HG02973 (cell line): ENCODE measurements at regions not wholly inside any gene's neighbourhood (a gene's known extent, or its start where the extent isn't known, plus 50 kb on each side); places are given as distances from the start of the nearest gene placed in this dataset.
"Not testable (repeated sequence)": the region's sequence is repeated elsewhere in the genome, so short reads cannot be mapped to it uniquely, and the experiment has no call there.

Experiments used
- ATAC-seq: cut with Tn5 transposase; IDR thresholded peaks from one replicate; pipeline ENCODE4 v1.9.1; 2021; ENCODE audit warnings: moderate library complexity; ENCODE audit not compliant: unreplicated experiment

DNA sequence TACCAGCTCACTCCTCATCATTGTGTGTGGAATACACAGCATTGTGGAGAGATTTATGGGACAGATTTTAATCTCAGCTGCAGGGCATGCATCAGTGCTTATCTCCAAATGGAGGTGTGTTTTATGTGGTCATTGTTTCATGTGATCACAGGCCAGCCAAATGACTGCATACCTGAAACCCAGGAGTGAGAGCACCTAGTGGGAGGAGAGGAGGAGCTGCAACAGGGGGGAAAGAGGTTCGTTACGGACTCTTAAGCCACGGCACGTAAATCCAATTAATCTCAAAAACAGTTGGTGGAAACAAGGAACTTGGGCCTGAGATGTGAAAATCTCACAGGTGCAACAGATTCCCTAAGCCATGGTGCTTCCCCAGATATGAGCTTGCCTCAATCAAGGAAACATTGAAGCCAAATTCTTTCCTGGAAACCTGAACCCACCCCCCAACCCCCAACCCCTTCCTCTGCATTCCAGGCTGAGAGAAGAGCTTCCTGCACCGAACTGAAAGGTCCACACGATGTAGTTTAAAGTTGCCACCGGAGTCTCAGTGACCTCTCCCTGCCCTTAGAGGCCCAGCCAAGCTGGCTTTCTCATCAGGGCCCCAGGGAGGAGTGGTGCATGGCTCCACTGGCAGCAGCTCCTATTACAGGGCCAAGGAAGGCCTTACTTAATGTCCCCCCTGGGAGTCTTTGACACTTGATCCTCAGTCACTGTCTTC is 167.4 kb downstream of the C1D start:
- ATAC-seq, result no peak

DNA sequence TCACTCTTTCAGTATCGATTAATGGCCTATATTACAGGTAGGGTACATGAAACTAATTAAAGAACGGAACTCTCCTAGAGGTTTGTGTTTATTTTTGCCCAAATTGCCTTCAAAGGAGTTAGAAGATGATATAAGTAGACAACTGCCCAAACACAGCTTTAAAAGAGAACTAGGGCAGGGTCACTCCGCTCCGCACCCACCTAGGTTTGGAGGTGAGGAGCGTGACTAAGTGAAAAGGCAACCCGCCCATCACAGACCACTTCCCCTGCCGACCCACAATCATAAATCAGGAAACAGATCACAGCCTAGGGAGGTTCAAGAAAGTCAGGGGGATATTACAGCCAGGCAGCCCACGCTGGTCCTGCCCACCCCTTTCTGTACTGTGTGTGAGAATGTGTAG is 166.7 kb downstream of the C1D start:
- ATAC-seq, result no peak

DNA sequence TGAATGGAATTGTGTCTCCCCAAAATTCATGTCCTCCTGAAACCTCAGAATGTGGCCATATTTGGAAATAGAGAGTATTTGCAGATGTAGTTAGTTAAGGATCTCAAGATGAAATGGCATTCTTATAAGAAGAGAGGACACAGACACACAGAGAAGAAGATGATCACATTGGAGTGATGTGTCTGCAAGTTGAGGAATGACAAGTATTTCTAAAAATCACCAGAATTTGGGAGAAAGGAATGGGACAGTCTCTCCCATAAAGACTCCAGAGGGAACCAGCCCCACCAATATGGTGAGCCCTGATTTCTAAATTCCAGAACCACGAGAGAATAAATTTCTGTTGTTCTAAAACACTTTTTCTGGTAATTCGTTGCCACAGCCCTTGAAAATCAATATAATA is 166.3 kb downstream of the C1D start:
- no peak for ATAC-seq

DNA sequence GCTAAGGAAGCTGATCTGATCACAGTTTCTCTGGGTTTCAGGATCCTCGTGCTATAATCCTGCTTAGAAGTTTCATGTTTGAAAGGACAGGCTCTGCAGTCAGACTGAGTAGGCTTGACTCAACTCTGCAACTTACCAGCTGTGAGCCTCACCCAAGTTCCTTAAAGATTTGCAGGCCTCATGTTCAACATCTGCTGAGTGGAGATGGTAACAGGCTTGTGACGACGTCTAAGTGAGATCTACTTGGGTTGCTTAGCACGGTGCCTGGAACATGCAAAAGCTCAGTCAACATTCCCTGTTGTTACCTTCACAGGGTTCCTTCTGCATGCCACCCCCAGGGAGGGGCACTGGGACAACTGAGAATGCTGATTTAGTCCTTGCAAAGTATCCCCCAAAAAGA is 164.2 kb downstream of the C1D start:
- ATAC-seq, result no peak

DNA sequence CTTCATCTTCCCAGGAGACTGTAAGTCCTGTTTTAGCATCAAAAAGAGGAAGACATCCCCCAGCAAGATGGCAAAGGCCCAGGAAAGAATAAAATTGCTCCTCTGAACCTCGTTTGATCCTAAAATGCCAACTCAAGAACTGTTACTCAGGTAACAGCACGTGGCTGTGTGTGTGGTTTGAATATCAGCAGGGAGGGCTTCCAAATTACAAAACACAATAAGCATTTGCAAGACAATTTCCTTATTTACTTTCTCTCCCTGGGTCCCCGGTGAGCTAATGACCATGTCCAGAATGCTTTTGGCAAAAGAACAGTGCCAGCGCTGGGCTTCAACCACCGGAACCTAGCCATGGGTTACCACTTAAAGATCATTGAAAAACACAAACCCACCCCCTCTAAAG is 163.6 kb downstream of the C1D start:
- ATAC-seq, result no peak

DNA sequence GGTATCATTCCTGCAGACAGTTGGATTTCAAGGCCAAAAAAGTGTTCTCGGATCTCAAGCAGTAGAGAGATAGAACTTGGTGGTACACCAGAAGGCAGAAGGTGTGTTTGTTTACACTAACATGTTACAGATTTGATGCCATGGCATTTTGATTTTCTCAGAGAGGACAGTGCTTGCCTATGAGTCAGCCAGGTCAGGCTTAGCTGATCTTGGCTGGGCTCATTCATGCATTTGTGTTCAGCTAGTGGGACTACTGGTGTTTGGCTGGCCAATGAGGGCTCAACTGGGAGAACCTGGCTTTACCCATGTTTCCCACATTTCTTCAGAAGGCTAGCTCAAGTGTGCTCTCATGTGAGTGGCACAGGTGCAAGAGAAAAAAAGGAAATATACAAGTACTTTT is 162.0 kb downstream of the C1D start:
- ATAC-seq, result no peak

DNA sequence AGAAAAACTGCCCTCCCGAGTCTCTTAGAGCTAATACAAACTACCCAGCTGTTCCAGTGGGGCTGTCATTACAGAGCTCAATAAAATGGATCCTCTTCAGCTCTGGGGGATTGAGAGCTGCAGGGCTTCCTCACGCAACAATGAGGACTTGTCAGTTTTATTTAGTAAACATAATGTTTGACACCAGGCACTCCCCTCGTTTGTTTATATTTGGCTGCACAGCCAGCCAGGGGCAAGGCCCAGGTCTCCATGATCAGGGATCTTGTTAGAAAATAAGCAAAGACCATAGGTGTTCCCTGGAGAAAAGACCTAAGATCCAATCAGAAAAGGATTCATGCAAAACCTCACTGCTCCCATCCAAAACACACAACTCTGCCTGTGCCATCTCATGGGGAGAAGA is 158.2 kb downstream of the C1D start:
- no peak for ATAC-seq

DNA sequence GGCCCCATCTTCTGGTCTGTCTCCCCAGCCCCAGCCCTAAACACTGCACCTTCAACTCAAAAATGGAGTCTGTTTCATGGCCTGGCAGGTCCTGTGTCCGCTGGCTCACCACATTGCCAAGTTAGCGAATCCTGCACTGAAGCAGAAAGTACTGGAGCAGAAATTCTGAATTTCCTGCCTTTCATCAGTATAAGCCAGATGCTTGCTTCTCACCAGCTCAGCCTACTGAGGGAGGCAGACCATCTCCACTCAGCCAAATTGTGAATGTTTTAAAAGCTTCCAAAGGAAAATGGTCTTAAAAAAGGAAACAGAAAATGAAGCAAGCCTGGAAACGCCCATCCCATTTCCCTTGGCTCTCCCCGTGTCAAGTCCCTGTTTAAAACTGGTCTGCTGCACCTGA is 157.8 kb downstream of the C1D start:
- ATAC-seq, result no peak

DNA sequence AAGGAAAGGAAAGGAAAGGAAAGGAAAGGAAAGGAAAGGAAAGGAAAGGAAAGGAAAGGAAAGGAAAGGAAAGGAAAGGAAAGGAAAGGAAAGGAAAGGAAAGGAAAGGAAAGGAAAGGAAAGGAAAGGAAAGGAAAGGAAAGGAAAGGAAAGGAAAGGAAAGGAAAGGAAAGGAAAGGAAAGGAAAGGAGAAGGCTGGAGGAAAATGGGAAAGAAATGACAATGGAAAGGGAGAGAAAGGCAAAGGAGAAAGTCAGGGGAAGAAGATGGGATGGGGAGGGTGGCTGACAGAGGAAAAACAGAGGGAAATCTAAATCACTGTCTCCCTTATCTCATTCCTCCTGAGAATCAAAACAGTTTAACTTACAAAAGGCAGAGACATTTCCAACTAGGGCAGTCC is 156.3 kb downstream of the C1D start:
- ATAC-seq, result not testable (repeated sequence)

DNA sequence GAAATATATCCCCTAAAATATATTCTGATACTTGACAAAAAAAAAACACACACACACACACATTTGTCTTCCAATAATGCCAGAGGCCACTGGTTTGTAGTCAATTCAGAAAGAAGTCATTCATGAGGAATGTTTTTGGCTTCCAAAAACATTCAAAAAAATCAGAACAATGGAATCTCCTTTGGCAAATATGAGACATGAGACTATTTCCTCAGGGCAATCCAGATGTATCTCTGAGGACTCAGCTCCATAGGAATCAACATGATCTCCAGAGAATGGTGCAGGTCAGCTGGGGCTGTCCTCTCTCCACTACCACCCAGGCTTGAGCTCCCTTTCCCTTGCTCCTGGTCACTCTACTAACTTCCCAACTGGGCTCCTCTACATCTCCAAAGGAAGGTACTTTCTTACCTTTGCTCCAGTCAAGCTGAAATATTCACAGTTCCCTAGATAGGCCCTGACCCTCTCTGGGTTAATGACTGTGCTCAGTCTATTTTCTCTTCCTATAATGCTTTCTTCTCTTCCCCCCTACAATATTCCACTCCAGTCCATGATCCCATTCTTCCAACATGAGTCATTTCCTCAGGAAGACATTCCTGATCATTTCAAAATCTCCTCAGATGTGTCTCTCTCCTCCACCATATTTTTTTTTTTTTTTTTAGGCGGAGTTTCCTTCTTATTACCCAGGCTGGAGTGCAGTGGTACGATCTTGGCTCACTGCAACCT is 145.3 kb downstream of the C1D start:
- no peak for ATAC-seq

DNA sequence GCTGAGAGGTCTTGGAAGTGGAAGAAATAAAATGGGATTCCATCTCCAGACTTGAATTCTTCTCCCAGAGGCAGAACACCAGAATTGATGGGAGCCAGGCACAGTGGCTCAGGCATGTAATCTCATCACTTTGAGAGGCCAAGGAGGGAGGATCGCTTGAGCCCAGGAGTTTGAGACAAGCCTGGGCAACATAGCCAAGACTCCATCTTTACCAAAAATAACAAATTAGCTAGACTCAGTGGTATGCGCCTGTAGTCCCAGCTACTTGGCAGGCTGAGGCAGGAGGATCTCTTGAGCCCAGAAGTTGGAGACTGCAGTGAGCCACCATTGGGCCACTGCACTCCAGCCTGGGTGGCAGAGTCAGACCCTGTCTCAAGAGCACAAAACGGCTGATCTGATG is 144.3 kb downstream of the C1D start:
- no peak for ATAC-seq

DNA sequence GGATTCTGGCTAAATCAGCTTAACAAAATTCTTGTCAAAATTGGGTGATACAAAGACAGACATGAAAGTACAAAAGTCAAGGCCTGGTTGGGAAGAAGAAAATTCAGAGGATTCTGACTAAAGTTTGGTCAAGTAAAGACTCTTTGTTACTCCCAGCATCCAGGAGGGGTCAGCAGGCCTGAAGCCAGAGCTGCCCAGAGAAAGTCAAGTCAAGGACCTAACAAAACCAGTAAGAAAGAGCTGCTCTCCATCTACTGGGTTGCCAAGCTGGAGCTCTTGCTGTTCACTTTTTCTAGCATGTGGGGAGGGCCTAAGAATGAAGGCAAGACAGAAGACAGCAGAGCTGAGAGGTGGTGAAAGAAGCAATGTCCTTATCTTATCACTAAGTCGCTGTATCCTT is 143.3 kb downstream of the C1D start:
- ATAC-seq, result no peak

DNA sequence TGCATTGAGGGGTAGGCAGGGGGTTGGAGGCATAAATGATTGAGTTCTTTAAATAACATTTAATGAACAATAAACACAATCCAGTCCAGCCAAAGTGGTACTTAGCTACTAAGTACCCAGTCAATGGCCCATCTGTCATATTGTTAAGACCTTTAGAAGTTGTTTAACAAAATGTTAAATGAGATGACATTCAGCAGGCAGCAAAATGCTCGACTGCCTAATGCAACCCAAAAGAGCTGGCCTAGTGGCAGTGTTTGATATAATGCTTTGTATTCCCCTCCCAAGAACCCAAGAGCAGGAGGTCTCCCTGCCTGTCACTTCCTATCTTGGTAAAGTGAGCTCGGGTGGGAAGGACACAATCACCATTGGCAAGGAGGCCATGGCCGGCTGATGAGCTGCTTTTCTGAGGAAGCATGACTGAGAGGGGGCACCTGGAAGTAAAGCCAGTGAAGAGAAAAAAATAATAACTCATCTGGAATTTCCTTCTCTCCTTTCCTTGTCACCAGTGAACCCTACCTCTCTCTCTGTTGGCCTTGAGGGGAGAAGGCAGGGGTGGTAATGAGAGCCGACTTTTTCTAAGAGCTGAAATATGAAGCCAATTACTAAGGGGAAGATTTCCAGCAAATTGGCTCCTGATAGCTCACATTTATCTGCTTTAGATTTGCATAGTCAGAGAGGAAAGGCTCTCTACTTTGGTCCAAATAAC is 140.6 kb downstream of the C1D start:
- ATAC-seq, result no peak

DNA sequence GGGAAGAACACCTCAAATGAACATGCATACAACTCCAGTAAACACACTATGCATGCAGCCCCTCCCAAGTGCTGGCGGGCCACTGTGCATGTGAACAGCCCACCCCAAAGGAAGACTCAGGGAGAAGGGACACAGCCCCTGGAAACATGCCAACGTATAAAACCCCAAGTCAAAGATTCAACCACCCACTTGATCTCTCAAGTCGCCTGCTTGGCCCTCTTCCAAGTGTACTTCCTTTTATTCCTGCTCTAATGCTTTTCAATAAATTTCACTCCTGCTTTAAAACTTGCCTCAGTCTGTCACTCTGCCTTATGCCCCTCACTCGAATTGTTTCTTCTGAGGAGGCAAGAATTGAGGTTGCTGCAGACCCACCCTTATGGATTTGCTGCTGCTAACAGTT is 139.1 kb downstream of the C1D start:
- ATAC-seq, result no peak

DNA sequence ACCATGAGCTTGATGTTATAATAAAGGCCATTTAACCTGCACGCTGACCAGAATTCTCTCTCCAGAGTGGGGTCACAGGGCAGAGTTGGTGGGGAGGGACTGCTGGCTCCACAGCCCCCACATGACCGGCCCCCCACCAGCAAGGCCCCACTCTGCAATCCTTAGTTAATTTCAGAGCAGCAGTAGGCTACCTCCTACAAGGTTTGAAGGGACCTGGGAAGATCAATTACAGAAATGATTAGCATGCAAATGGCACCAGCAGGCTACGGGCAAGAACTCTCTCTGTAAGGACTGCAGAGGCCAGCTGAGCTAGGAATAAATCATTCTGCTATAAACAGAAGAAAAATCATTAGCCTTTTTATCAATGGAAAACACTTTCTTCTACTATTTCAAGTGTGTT is 135.3 kb downstream of the C1D start:
- ATAC-seq, result no peak

DNA sequence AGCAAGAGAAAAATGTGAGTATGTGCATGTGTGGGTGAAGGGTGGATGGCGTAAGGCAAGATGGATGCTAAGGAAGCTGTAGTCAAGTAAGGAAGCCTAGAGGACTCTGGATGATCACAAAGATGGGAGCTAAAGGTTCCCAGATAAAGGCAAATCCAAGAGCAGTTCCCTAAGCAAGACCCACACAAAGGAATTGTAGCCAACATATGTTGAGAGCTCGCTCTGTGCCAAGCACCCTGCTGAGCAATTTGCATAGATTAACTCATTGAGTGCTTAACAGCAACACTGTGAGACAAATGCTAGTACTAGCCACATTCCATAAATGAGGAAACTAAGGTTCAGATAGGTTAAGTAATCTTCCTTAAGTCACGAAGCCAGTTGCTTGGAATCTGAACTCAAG is 132.6 kb downstream of the C1D start:
- no peak for ATAC-seq

DNA sequence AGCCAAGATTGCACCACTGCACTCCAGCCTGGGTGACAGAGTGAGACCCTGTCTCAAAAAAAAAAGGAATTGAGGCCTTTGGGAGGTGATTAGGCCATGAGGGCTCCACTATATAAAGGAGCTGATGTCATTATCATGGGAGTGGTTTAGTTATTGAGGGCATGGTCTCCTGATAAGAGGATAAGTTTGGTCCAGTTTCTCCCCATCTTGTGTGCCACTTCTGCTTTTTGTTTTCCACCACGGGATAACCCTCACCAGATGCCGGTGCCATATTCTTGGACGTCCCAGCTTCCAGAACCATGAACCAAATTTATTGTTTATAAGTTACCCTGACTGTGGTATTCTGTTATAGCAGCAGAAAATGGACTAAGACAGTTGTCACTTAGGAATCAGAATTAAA is 125.8 kb downstream of the C1D start:
- ATAC-seq, result no peak

DNA sequence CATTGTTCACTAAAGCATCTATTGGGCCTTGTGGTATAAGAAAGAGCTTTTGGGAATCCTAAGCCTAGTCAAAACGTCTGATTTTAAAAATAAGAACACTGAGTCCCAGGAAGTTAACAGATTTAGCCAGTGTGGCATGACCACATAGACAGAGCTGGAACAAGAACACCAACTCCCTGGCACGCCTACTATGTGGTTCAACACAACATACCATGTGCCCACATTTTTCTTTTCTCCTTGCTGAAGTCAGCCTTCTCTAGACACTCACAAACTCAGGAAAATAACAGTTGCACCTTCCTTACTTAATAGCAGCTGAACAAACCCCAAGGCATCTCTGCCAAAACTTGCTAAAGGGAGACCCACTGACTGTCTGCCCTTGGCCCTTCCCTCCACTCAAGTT is 124.8 kb downstream of the C1D start:
- ATAC-seq, result no peak

DNA sequence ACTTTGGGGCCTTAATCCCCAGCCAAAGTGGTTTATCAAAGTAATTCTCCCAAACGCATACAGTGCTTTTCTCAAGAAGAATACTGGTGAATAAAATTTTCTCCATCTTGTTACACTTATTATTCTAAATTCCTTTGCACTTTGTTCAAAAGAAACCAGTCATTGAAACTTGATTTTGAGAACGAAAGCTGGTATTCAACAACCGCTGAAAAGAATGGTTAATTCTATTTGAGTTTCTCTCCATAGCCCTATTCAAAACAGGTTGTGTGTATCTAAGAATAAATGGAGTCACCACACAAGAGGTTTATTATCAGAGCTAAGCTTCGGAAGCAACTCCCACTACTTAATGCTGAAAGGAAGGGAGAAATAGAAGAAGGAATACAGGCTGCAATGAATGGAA is 117.7 kb downstream of the C1D start:
- ATAC-seq, result no peak

DNA sequence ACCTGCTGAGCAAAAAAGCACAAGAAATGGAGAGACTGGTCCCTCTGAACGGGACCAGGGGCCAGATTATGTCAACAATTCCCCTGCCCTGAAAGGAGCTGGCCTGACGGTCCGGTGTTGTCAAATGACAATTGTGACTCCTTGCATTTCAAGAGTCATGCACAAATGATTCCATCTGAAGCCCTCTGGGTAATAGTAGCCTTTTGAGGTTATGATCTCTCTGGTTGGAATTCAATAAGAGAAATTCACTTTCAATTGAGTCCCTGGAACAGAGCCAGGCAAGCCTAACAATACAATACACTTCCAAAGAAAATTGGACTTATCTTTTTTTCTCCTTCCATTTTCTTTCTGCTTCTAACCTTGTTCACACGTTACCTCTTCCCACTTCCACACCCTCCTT is 116.9 kb downstream of the C1D start:
- no peak for ATAC-seq

DNA sequence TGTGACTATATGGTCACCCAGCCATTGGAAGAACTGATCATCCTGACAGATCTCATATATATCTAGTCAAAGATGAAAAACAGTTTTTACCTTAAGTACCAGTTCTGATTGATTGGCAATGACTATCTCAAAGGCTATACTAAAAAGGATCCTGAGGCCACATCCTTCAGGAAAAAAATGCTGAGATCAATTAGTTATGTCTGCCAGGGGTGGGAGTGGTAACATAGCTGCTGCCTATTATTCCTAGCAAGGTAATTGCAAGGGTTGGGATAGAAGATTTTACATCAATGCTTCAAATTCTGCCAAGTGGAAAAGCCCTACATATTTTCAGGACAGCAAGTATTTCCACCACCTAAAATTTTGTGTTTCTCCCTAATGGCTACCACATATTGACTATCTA is 114.7 kb downstream of the C1D start:
- ATAC-seq, result no peak

DNA sequence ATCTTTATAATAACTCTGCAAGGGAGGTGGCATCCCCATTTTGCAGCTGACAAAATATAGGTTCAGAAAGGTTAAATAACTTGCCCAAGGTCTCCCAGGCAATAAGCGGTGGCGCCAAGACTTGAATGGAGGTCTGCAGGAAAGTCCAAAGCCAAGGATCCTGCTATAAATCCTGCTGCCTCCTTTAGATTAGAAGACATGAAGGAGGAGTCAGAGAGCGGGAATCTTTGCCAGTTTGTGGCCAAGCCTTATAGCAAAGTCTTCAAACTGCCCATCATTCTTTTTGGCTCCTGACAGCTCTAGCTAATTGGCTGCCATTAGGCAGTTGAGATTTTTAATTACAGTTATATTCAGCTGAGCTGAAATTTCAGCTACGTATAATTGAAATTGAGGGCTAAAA is 114.3 kb downstream of the C1D start:
- ATAC-seq, result no peak
